Lower leg skin (tissue), 3 donors: ENCODE measurements at regions not wholly inside any gene's neighbourhood (a gene's known extent, or its start where the extent isn't known, plus 50 kb on each side); places are given as distances from the start of the nearest gene placed in this dataset.

Source experiments
- POLR2A ChIP-seq, 2 donors: fragments of 450-650 bp; IDR thresholded peaks; one replicate each; pipeline ENCODE4 v1.6.1; 2016 to 2017; ENCODE audit warnings: antibody characterized with exemption in 2 of 2, mild to moderate bottlenecking in 1 of 2, moderate library complexity in 1 of 2
- TF ChIP-seq, protein P1 (sequence below), 3 donors: fragments of 450-650 bp; IDR thresholded peaks; one replicate each; pipeline ENCODE4 v1.5.1; 2016; ENCODE audit warnings: antibody characterized with exemption in 3 of 3, mild to moderate bottlenecking in 3 of 3, moderate library complexity in 2 of 3

GRCh38 chr12:13794706-13795105 lies 186.7 kb downstream of the GRIN2B start:
- TF ChIP-seq, protein P1, sequence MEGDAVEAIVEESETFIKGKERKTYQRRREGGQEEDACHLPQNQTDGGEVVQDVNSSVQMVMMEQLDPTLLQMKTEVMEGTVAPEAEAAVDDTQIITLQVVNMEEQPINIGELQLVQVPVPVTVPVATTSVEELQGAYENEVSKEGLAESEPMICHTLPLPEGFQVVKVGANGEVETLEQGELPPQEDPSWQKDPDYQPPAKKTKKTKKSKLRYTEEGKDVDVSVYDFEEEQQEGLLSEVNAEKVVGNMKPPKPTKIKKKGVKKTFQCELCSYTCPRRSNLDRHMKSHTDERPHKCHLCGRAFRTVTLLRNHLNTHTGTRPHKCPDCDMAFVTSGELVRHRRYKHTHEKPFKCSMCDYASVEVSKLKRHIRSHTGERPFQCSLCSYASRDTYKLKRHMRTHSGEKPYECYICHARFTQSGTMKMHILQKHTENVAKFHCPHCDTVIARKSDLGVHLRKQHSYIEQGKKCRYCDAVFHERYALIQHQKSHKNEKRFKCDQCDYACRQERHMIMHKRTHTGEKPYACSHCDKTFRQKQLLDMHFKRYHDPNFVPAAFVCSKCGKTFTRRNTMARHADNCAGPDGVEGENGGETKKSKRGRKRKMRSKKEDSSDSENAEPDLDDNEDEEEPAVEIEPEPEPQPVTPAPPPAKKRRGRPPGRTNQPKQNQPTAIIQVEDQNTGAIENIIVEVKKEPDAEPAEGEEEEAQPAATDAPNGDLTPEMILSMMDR (IDR thresholded peaks at IDR 0.05): no peak
- TF ChIP-seq POLR2A (IDR thresholded peaks at IDR 0.05): no peak
